Parathyroid adenoma (tissue), 2 donors: ENCODE measurements at regions not wholly inside any gene's neighbourhood (a gene's known extent, or its start where the extent isn't known, plus 50 kb on each side); places are given as distances from the start of the nearest gene placed in this dataset.

Experiments
- H2AFZ ChIP-seq: fragments of 300-600 bp; sonication (generic); one replicate; pipeline ENCODE4 v1.7.0; 2017; ENCODE audit warnings: antibody characterized with exemption, mild to moderate bottlenecking
- H3K27ac ChIP-seq: fragments of 300-600 bp; sonication (generic); one replicate; pipeline ENCODE4 v1.7.0; 2017
- H3K27me3 ChIP-seq: fragments of 300-600 bp; sonication (generic); one replicate; pipeline ENCODE4 v1.7.0; 2017; ENCODE audit warnings: low read length; ENCODE audit not compliant: control insufficient read depth, insufficient read depth
- H3K36me3 ChIP-seq: fragments of 300-600 bp; sonication (generic); one replicate; pipeline ENCODE4 v1.7.0; 2017; ENCODE audit warnings: low read length; ENCODE audit not compliant: control insufficient read depth, insufficient read depth
- H3K4me1 ChIP-seq: fragments of 300-600 bp; sonication (generic); one replicate; pipeline ENCODE4 v1.7.0; 2017; ENCODE audit warnings: control low read depth
- H3K4me2 ChIP-seq: fragments of 300-600 bp; sonication (generic); one replicate; pipeline ENCODE4 v1.7.0; 2017; ENCODE audit warnings: low read length
- H3K4me3 ChIP-seq: fragments of 300-600 bp; sonication (generic); one replicate; pipeline ENCODE4 v1.7.0; 2017; ENCODE audit warnings: low read depth, low read length
- H3K79me2 ChIP-seq: fragments of 300-600 bp; sonication (generic); one replicate; pipeline ENCODE4 v1.7.0; 2017; ENCODE audit warnings: control low read depth
- H3K9ac ChIP-seq: fragments of 300-600 bp; sonication (generic); one replicate; pipeline ENCODE4 v1.7.0; 2017; ENCODE audit warnings: mild to moderate bottlenecking
- H3K9me3 ChIP-seq: fragments of 300-600 bp; sonication (generic); one replicate; pipeline ENCODE4 v1.7.0; 2017; ENCODE audit warnings: low read length; ENCODE audit not compliant: control insufficient read depth
- CTCF ChIP-seq: fragments of 300-600 bp; sonication (generic); IDR thresholded peaks from one replicate; pipeline ENCODE4 v1.7.0; 2017; ENCODE audit warnings: antibody characterized with exemption, mild to moderate bottlenecking
- donor health status: primary hyperparathyroidism.

DNA sequence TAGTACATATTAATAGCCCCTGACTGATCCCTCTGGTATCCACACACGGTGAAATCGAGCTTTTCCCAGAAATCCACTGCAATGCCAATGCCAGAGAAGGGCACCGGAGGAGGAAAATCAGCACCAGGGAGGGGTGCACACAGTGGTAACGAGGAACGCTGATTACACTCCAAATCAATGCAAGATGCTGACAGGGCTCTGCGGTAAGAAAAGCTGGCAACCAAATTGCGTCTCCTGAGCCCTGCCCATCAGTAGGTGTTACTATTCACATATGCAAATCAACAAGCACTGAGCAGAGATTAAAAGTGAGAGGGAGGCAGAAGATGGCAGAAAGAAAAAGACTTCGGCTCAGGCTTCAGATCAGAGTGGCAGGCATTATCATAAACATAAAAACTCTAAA, 159.1 kb downstream of the RPS29 start:
- no peaks in the 10 kb centered on the region for H3K36me3 ChIP-seq
- H3K4me1 ChIP-seq, result no peaks in the 10 kb centered on the region
- no peaks in the 10 kb centered on the region for H3K9me3 ChIP-seq
- no peak overlapping the region for H3K9ac ChIP-seq
- H2AFZ ChIP-seq, result no peak overlapping the region
- H3K27ac ChIP-seq, result no peak overlapping the region
- H3K4me2 ChIP-seq, result no peak overlapping the region
- H3K79me2 ChIP-seq, result no peaks in the 10 kb centered on the region
- H3K4me3 ChIP-seq, result no peak overlapping the region
- TF ChIP-seq CTCF, result no peak
- no peaks in the 10 kb centered on the region for H3K27me3 ChIP-seq

GRCh38 chr14:49425921-49426320, 160.3 kb downstream of the RPS29 start:
- Histone ChIP-seq H3K9me3 (no peaks in the 10 kb centered on the region), H3K4me1 (no peaks in the 10 kb centered on the region), H3K36me3 (no peaks in the 10 kb centered on the region), H3K4me3 (no peak overlapping the region), H3K27me3 (no peaks in the 10 kb centered on the region), H3K79me2 (no peaks in the 10 kb centered on the region), H2AFZ (no peak overlapping the region), H3K9ac (no peak overlapping the region), H3K27ac (no peak overlapping the region), H3K4me2 (no peak overlapping the region)
- TF ChIP-seq CTCF, result no peak

DNA sequence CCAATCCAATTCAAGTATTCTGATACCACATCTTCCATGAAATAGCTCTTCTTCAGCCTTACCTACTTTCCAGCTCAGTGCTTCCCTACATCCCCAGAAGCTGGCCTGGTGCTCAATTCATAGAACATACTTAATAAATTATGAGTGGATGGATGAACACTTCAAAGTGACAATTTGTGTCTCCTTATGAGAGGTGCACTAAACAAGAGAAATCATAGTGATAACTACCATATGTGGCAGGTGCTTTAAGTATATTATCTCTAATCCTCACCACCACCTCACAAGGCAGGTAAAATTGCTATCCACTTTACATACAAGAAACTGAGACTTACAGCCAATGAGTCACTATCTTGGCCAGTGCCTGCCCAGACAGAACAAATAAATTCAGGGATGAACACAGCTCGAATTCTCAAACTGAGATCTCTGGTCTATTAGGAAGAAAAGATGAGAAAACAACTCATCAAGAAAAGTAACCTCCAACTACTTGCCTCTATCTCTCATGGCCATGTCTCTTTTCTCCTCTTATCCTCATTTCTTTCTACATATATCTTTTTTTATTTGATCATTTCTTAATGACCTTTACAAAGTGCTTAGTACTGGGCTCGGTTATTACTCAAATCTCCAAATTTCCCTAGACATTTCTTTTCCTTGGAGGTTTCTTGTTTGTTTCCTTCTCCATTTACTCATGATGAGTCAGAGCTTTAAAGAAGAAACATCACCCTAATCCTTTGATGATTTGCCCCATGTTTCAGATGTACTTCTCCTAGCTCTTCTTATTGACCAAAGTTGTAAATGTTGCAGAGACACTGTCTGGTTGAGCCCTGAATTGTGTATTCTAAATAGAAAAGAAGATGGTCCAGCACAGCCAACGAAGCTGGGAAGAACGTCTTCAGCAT, 161.5 kb downstream of the RPS29 start:
- no peak overlapping the region for H3K4me2 ChIP-seq
- H3K36me3 ChIP-seq, result no peaks in the 10 kb centered on the region
- H3K27ac ChIP-seq, result no peak overlapping the region
- no peaks in the 10 kb centered on the region for H3K79me2 ChIP-seq
- H3K9ac ChIP-seq, result no peak overlapping the region
- no peak for TF ChIP-seq CTCF
- H3K27me3 ChIP-seq, result no peaks in the 10 kb centered on the region
- no peaks in the 10 kb centered on the region for H3K9me3 ChIP-seq
- H2AFZ ChIP-seq, result no peak overlapping the region
- H3K4me1 ChIP-seq, result no peaks in the 10 kb centered on the region
- H3K4me3 ChIP-seq, result no peak overlapping the region

DNA sequence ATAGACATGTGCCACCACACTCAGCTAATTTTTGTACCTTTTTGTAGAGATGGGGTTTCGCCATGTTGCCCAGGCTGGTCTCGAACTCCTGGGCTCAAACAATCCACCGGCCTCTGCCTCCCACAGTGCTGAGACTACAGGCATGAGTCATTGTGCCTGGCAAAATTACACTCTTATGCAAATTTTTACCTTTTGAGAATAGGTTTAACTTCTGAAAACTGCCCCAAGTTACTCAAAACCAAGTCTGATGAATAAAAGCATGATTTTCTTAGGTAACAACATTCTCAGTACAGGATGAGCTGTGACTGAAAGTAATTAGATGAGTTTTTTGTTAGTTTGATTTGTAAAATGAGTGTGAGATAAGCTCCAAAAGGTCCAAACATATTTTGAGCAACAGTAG, 166.0 kb downstream of the RPS29 start:
- Histone ChIP-seq H3K9me3 (no peaks in the 10 kb centered on the region), H3K4me2 (no peak overlapping the region), H3K27me3 (no peaks in the 10 kb centered on the region), H3K9ac (no peak overlapping the region), H3K4me1 (no peaks in the 10 kb centered on the region), H3K36me3 (no peaks in the 10 kb centered on the region), H3K27ac (no peak overlapping the region), H3K4me3 (no peak overlapping the region), H3K79me2 (no peaks in the 10 kb centered on the region), H2AFZ (no peak overlapping the region)
- TF ChIP-seq CTCF, result no peak

- no peak for TF ChIP-seq CTCF
- H3K9ac ChIP-seq, result no peak overlapping the region
- H3K79me2 ChIP-seq, result no peaks in the 10 kb centered on the region
- H3K27ac ChIP-seq, result no peak overlapping the region
- no peaks in the 10 kb centered on the region for H3K27me3 ChIP-seq
- no peak overlapping the region for H3K4me2 ChIP-seq
- no peaks in the 10 kb centered on the region for H3K36me3 ChIP-seq
- no peaks in the 10 kb centered on the region for H3K9me3 ChIP-seq
- H3K4me3 ChIP-seq, result no peak overlapping the region
- no peaks in the 10 kb centered on the region for H3K4me1 ChIP-seq
- H2AFZ ChIP-seq, result no peak overlapping the region
These were observed 167.4 kb downstream of the RPS29 start for GRCh38 chr14:49418789-49419188.
